ENCODE measurements at regions not wholly inside any gene's neighbourhood (a gene's known extent, or its start where the extent isn't known, plus 50 kb on each side); places are given as distances from the start of the nearest gene placed in this dataset.
A peak's percentile ranks its signal among the peaks of the same experiment; 100 is the strongest.

GRCh38 chr10:42921951-42922350 lies 139.4 kb downstream of the BMS1 start:
- TF ChIP-seq CTCF (IDR thresholded peaks at IDR 0.05) (no peak), POLR2A (IDR thresholded peaks at IDR 0.05) (no peak)
- intact Hi-C loops (cut with DNase I; ENCODE audit: low total_unique reads), result no loop called here
- H3K4me3 ChIP-seq (ENCODE audit: low read depth, poor library complexity, severe bottlenecking), result no peak overlapping the region
- 87 to 88% methylated on average over 2 of the region's 2 CpGs for WGBS, 2 donors
- no peak for DNase-seq (ENCODE audit: low spot score in 2 of 2)

- no peak overlapping the region for H3K4me3 ChIP-seq (ENCODE audit: low read depth, poor library complexity, severe bottlenecking)
- TF ChIP-seq CTCF (IDR thresholded peaks at IDR 0.05) (no peak), POLR2A (IDR thresholded peaks at IDR 0.05) (no peak)
- peak in 1 of 2 donors; percentile 37 for DNase-seq (ENCODE audit: low spot score in 2 of 2)
- intact Hi-C loops (cut with DNase I; ENCODE audit: low total_unique reads), result no loop called here
- 68 to 77% methylated on average over 5 of the region's 5 CpGs for WGBS, 2 donors
Measured at GRCh38 chr10:42924484-42924883, 141.9 kb downstream of the BMS1 start.

GRCh38 chr10:42926843-42927242 lies 144.2 kb downstream of the BMS1 start:
- TF ChIP-seq POLR2A (IDR thresholded peaks at IDR 0.05), result no peak
- TF ChIP-seq CTCF (IDR thresholded peaks at IDR 0.05), result no peak
- DNase-seq (ENCODE audit: low spot score in 2 of 2), result peak in 1 of 2 donors; percentile 57
- intact Hi-C loops (cut with DNase I; ENCODE audit: low total_unique reads), result no loop called here
- WGBS, 2 donors, result 21 to 37% methylated on average over 6 of the region's 6 CpGs
- no peak overlapping the region for H3K4me3 ChIP-seq (ENCODE audit: low read depth, poor library complexity, severe bottlenecking)

- 89 to 95% methylated on average over 9 of the region's 9 CpGs for WGBS, 2 donors
- intact Hi-C loops (cut with DNase I; ENCODE audit: low total_unique reads), result no loop called here
- TF ChIP-seq POLR2A (IDR thresholded peaks at IDR 0.05) (no peak), CTCF (IDR thresholded peaks at IDR 0.05) (no peak)
- DNase-seq (ENCODE audit: low spot score in 2 of 2), result peak in 1 of 2 donors; percentile 76
- H3K4me3 ChIP-seq (ENCODE audit: low read depth, poor library complexity, severe bottlenecking), result no peak overlapping the region
Measured at GRCh38 chr10:42928064-42928463, 145.5 kb downstream of the BMS1 start.

GRCh38 chr10:42929236-42929635 lies 146.6 kb downstream of the BMS1 start:
- peak in 1 of 2 donors; percentile 36 for DNase-seq (ENCODE audit: low spot score in 2 of 2)
- intact Hi-C loops (cut with DNase I; ENCODE audit: low total_unique reads), result no loop called here
- WGBS, 2 donors, result 93 to 97% methylated on average over 4 of the region's 4 CpGs
- H3K4me3 ChIP-seq (ENCODE audit: low read depth, poor library complexity, severe bottlenecking), result no peak overlapping the region
- TF ChIP-seq POLR2A (IDR thresholded peaks at IDR 0.05), result no peak
- no peak for TF ChIP-seq CTCF (IDR thresholded peaks at IDR 0.05)

GRCh38 chr10:42929993-42930392 lies 146.9 kb upstream of the RET start:
- DNase-seq (ENCODE audit: low spot score in 2 of 2), result peak in 1 of 2 donors; percentile 75
- intact Hi-C loops (cut with DNase I; ENCODE audit: low total_unique reads), result no loop called here
- no peak overlapping the region for H3K4me3 ChIP-seq (ENCODE audit: low read depth, poor library complexity, severe bottlenecking)
- TF ChIP-seq POLR2A (IDR thresholded peaks at IDR 0.05) (no peak), CTCF (IDR thresholded peaks at IDR 0.05) (no peak)
- WGBS, 2 donors, result 86 to 92% methylated on average over 8 of the region's 8 CpGs

Measured in lower leg skin (tissue), 4 donors.